PC-3 (cell line): ENCODE measurements at regions not wholly inside any gene's neighbourhood (a gene's known extent, or its start where the extent isn't known, plus 50 kb on each side); places are given as distances from the start of the nearest gene placed in this dataset.

ENCODE experiments used
- ATAC-seq: fragments of 200-7000 bp; cut with Tn5 transposase; 2 replicates; pipeline ENCODE4 v1.9.1; 2020; ENCODE audit warnings: mild to moderate bottlenecking, moderate library complexity
- BruUV-seq: library from RNA; stranded (reverse); fragments of 400-500 nt; replicated peaks from 2 replicates; lab custom pipeline; 2021; lab: Mats Ljungman, UMichigan
- CTCF ChIA-PET: fragments of 300-600 bp; sonication (Branson Sonifier 250); formaldehyde crosslinking; loops from one replicate; lab custom pipeline; 2022; ENCODE audit warnings: antibody characterized with exemption; lab: Charles Lee
- POLR2A ChIA-PET: fragments of 300-600 bp; sonication (Branson Sonifier 250); formaldehyde crosslinking; loops from one replicate; lab custom pipeline; 2022; ENCODE audit warnings: antibody characterized with exemption; ENCODE audit not compliant: unreplicated experiment; lab: Charles Lee
- DNase-seq: peaks from one replicate; pipeline ENCODE4 v3.0.0-alpha.2; 2015
- H2AFZ ChIP-seq: fragments of 300-600 bp; sonication (generic); 2 replicates; pipeline ENCODE4 v1.6.0; 2016; ENCODE audit warnings: antibody characterized with exemption, low read length
- H3F3A ChIP-seq: fragments of 300-600 bp; sonication (generic); one replicate; pipeline ENCODE4 v1.6.0; 2017; ENCODE audit warnings: antibody characterized with exemption, low read length, control low read depth, mild to moderate bottlenecking; ENCODE audit not compliant: unreplicated experiment
- H3K27ac ChIP-seq: fragments of 300-600 bp; sonication (generic); 2 replicates; pipeline ENCODE4 v1.5.1; 2016; ENCODE audit warnings: mild to moderate bottlenecking, low read length
- H3K27me3 ChIP-seq: fragments of 300-600 bp; sonication (generic); 2 replicates; pipeline ENCODE4 v1.6.1; 2016; ENCODE audit warnings: low read length, mixed read lengths
- H3K36me3 ChIP-seq: fragments of 300-600 bp; sonication (generic); 2 replicates; pipeline ENCODE4 v1.6.1; 2016; ENCODE audit warnings: low read depth, mixed run types, low read length, mixed read lengths
- H3K4me1 ChIP-seq: fragments of 300-600 bp; sonication (generic); 2 replicates; pipeline ENCODE4 v1.5.1; 2016; ENCODE audit warnings: low read length; ENCODE audit not compliant: insufficient read depth
- H3K4me2 ChIP-seq: fragments of 300-600 bp; sonication (generic); 2 replicates; pipeline ENCODE4 v1.6.0; 2016; ENCODE audit warnings: low read length
- H3K4me3 ChIP-seq: fragments of 300-600 bp; sonication (generic); 2 replicates; pipeline ENCODE4 v1.5.1; 2016; ENCODE audit warnings: mild to moderate bottlenecking, low read length, mixed read lengths
- H3K79me2 ChIP-seq: fragments of 300-600 bp; sonication (generic); 2 replicates; pipeline ENCODE4 v1.6.1; 2017; ENCODE audit warnings: low read length, mixed read lengths
- H3K9ac ChIP-seq: fragments of 300-600 bp; sonication (generic); 2 replicates; pipeline ENCODE4 v1.6.0; 2016; ENCODE audit warnings: mild to moderate bottlenecking, low read length
- H3K9me2 ChIP-seq: fragments of 300-600 bp; sonication (generic); replicated peaks from 2 replicates; pipeline ENCODE4 v1.6.1; 2016; ENCODE audit warnings: mixed run types, low read length, mixed read lengths
- H3K9me3 ChIP-seq: fragments of 300-600 bp; sonication (generic); 2 replicates; pipeline ENCODE4 v1.6.1; 2016; ENCODE audit warnings: low read length, mixed read lengths
- H4K20me1 ChIP-seq: fragments of 300-600 bp; sonication (generic); 2 replicates; pipeline ENCODE4 v1.6.1; 2016; ENCODE audit warnings: low read length, mixed read lengths
- CTCF ChIP-seq: fragments of 300-600 bp; sonication (generic); conservative IDR thresholded peaks from 2 replicates; pipeline ENCODE4 v1.5.1; 2017; ENCODE audit warnings: antibody characterized with exemption, low read depth, mild to moderate bottlenecking, low read length
- EZH2 ChIP-seq: fragments of 300-600 bp; sonication (generic); IDR thresholded peaks from one replicate; pipeline ENCODE4 v1.6.1; 2017; ENCODE audit warnings: antibody characterized with exemption, mild to moderate bottlenecking, low read length; ENCODE audit not compliant: unreplicated experiment
- EZH2phosphoT487 ChIP-seq: fragments of 300-600 bp; sonication (generic); IDR thresholded peaks from 2 replicates; pipeline ENCODE4 v1.6.1; 2018; ENCODE audit warnings: mild to moderate bottlenecking, antibody characterized with exemption, low read length, borderline replicate concordance
- intact Hi-C: fragments of 100-400 bp; cut with micrococcal nuclease; formaldehyde crosslinking; loops from 2 replicates; pipeline ENCODE4 v1.9.0; 2023

GRCh38 chr12:97800561-97800960 lies 338.0 kb downstream of the RMST start:
- Histone ChIP-seq H3K36me3 (no peaks in the 10 kb centered on the region), H3K4me3 (no peak overlapping the region), H2AFZ (no peak overlapping the region), H3K27ac (no peak overlapping the region), H3K9me3 (no peaks in the 10 kb centered on the region), H3K27me3 (peaks cover 13% of the 10 kb centered on the region; the same call in 1 of the 2 replicates), H3K4me2 (no peak overlapping the region), H3K9ac (no peak overlapping the region), H3K9me2 (no peaks in the 10 kb centered on the region), H3F3A (no peaks in the 10 kb centered on the region), H3K4me1 (no peaks in the 10 kb centered on the region), H3K79me2 (no peaks in the 10 kb centered on the region), H4K20me1 (no peaks in the 10 kb centered on the region)
- no peak for TF ChIP-seq EZH2phosphoT487
- TF ChIP-seq CTCF, result no peak
- no peak for TF ChIP-seq EZH2
- POLR2A ChIA-PET, result no interaction called here
- no TSS peak for BruUV-seq
- intact Hi-C loops, result no loop called here
- no peak for DNase-seq
- ATAC-seq, result no peak
- CTCF ChIA-PET, result no interaction called here

- no peaks in the 10 kb centered on the region for H4K20me1 ChIP-seq
- CTCF ChIA-PET, result no interaction called here
- H3K27me3 ChIP-seq, result peaks cover 20% of the 10 kb centered on the region; the same call in 1 of the 2 replicates
- no peaks in the 10 kb centered on the region for H3F3A ChIP-seq
- H3K4me3 ChIP-seq, result no peak overlapping the region
- no peaks in the 10 kb centered on the region for H3K9me2 ChIP-seq
- H3K4me1 ChIP-seq, result no peaks in the 10 kb centered on the region
- no peaks in the 10 kb centered on the region for H3K79me2 ChIP-seq
- POLR2A ChIA-PET, result no interaction called here
- no peak overlapping the region for H2AFZ ChIP-seq
- no peak overlapping the region for H3K9ac ChIP-seq
- no peaks in the 10 kb centered on the region for H3K36me3 ChIP-seq
- no TSS peak for BruUV-seq
- no peaks in the 10 kb centered on the region for H3K9me3 ChIP-seq
- TF ChIP-seq EZH2 (no peak), CTCF (no peak), EZH2phosphoT487 (no peak)
- DNase-seq, result no peak
- no peak overlapping the region for H3K27ac ChIP-seq
- H3K4me2 ChIP-seq, result no peak overlapping the region
- no peak for ATAC-seq
- intact Hi-C loops, result no loop called here
Measured at GRCh38 chr12:97801471-97802059, 339.0 kb downstream of the RMST start.

GRCh38 chr12:97805146-97805545 lies 342.5 kb downstream of the RMST start:
- Histone ChIP-seq H2AFZ (no peak overlapping the region), H3K9ac (no peak overlapping the region), H3K79me2 (no peaks in the 10 kb centered on the region), H3K9me3 (no peaks in the 10 kb centered on the region), H4K20me1 (no peaks in the 10 kb centered on the region), H3K27ac (no peak overlapping the region), H3K4me2 (no peak overlapping the region), H3K9me2 (no peaks in the 10 kb centered on the region), H3K27me3 (peaks cover 24% of the 10 kb centered on the region; the same call in 1 of the 2 replicates), H3F3A (no peaks in the 10 kb centered on the region), H3K36me3 (no peaks in the 10 kb centered on the region), H3K4me1 (no peaks in the 10 kb centered on the region), H3K4me3 (no peak overlapping the region)
- intact Hi-C loops, result no loop called here
- CTCF ChIA-PET, result no interaction called here
- POLR2A ChIA-PET, result no interaction called here
- BruUV-seq, result no TSS peak
- TF ChIP-seq EZH2, result no peak
- no peak for TF ChIP-seq EZH2phosphoT487
- TF ChIP-seq CTCF, result no peak
- DNase-seq, result no peak
- ATAC-seq, result no peak
